Neural progenitor cell (in vitro differentiated cells): ENCODE measurements at regions not wholly inside any gene's neighbourhood (a gene's known extent, or its start where the extent isn't known, plus 50 kb on each side); places are given as distances from the start of the nearest gene placed in this dataset.

ENCODE experiments used
- CTCF ChIP-seq: fragments of 200-600 bp; sonication (generic); IDR thresholded peaks from 2 replicates; pipeline ENCODE4 v1.5.1; 2017; ENCODE audit warnings: antibody characterized with exemption, mild to moderate bottlenecking
- EZH2 ChIP-seq: fragments of 200-600 bp; sonication (generic); IDR thresholded peaks from 2 replicates; pipeline ENCODE4 v1.6.1; 2017; ENCODE audit warnings: antibody characterized with exemption, mild to moderate bottlenecking, moderate library complexity
- EZH2phosphoT487 ChIP-seq: fragments of 200-600 bp; sonication (generic); IDR thresholded peaks from 2 replicates; pipeline ENCODE4 v1.6.1; 2017; ENCODE audit warnings: antibody characterized with exemption

- TF ChIP-seq CTCF: no peak
- no peak for TF ChIP-seq EZH2
- TF ChIP-seq EZH2phosphoT487: no peak
Measured at GRCh38 chrX:150229481-150229880, 133.6 kb upstream of the MAMLD1 start.
